HG03378 (cell line): ENCODE measurements at regions not wholly inside any gene's neighbourhood (a gene's known extent, or its start where the extent isn't known, plus 50 kb on each side); places are given as distances from the start of the nearest gene placed in this dataset.
A peak's percentile ranks its signal among the peaks of the same experiment; 100 is the strongest.
"Not testable (repeated sequence)": the region's sequence is repeated elsewhere in the genome, so short reads cannot be mapped to it uniquely, and the experiment has no call there.

Experiments used
- ATAC-seq: cut with Tn5 transposase; IDR thresholded peaks from one replicate; pipeline ENCODE4 v1.9.1; 2021; ENCODE audit warnings: mild to moderate bottlenecking, moderate library complexity; ENCODE audit not compliant: unreplicated experiment

GRCh38 chr9:39663020-39663419, 307.6 kb downstream of the SPATA31A1 start:
- not testable (repeated sequence) for ATAC-seq

- ATAC-seq = peak; percentile 87
These were observed 308.2 kb downstream of the SPATA31A1 start for GRCh38 chr9:39663713-39664112.

- ATAC-seq = not testable (repeated sequence)
These were observed 309.6 kb downstream of the SPATA31A1 start for GRCh38 chr9:39665020-39665419.

GRCh38 chr9:39674437-39675210, 319.2 kb downstream of the SPATA31A1 start:
- ATAC-seq = not testable (repeated sequence)

GRCh38 chr9:39675211-39675553, 319.7 kb downstream of the SPATA31A1 start:
- not testable (repeated sequence) for ATAC-seq

- ATAC-seq = not testable (repeated sequence)
These were observed 323.2 kb downstream of the SPATA31A1 start for GRCh38 chr9:39678534-39679263.

- not testable (repeated sequence) for ATAC-seq
These were observed 325.4 kb downstream of the SPATA31A1 start for GRCh38 chr9:39680694-39681401.

- not testable (repeated sequence) for ATAC-seq
These were observed 373.4 kb downstream of the SPATA31A1 start for GRCh38 chr9:39728862-39729261.

- not testable (repeated sequence) for ATAC-seq
These were observed 389.4 kb downstream of the SPATA31A1 start for GRCh38 chr9:39744898-39745297.

GRCh38 chr9:39775570-39775969, 420.1 kb downstream of the SPATA31A1 start:
- ATAC-seq = not testable (repeated sequence)

GRCh38 chr9:39791356-39791755, 435.9 kb downstream of the SPATA31A1 start:
- peak; percentile 100 for ATAC-seq

- ATAC-seq = not testable (repeated sequence)
These were observed 442.5 kb downstream of the SPATA31A1 start for GRCh38 chr9:39797935-39798334.

GRCh38 chr9:39799252-39799651, 443.8 kb downstream of the SPATA31A1 start:
- not testable (repeated sequence) for ATAC-seq

- ATAC-seq = not testable (repeated sequence)
These were observed 447.1 kb downstream of the SPATA31A1 start for GRCh38 chr9:39802561-39802960.

- not testable (repeated sequence) for ATAC-seq
These were observed 454.1 kb downstream of the SPATA31A1 start for GRCh38 chr9:39809401-39810226.

- ATAC-seq = not testable (repeated sequence)
These were observed 454.9 kb downstream of the SPATA31A1 start for GRCh38 chr9:39810401-39810800.

- not testable (repeated sequence) for ATAC-seq
These were observed 456.1 kb downstream of the SPATA31A1 start for GRCh38 chr9:39811615-39812014.

- ATAC-seq = not testable (repeated sequence)
These were observed 473.0 kb downstream of the SPATA31A1 start for GRCh38 chr9:39828457-39828856.
